Parathyroid adenoma (tissue), 2 donors: ENCODE measurements at regions not wholly inside any gene's neighbourhood (a gene's known extent, or its start where the extent isn't known, plus 50 kb on each side); places are given as distances from the start of the nearest gene placed in this dataset.

Experiments
- H2AFZ ChIP-seq: fragments of 300-600 bp; sonication (generic); one replicate; pipeline ENCODE4 v1.7.0; 2017; ENCODE audit warnings: antibody characterized with exemption, mild to moderate bottlenecking
- H3K27ac ChIP-seq: fragments of 300-600 bp; sonication (generic); one replicate; pipeline ENCODE4 v1.7.0; 2017
- H3K27me3 ChIP-seq: fragments of 300-600 bp; sonication (generic); one replicate; pipeline ENCODE4 v1.7.0; 2017; ENCODE audit warnings: low read length; ENCODE audit not compliant: control insufficient read depth, insufficient read depth
- H3K36me3 ChIP-seq: fragments of 300-600 bp; sonication (generic); one replicate; pipeline ENCODE4 v1.7.0; 2017; ENCODE audit warnings: low read length; ENCODE audit not compliant: control insufficient read depth, insufficient read depth
- H3K4me1 ChIP-seq: fragments of 300-600 bp; sonication (generic); one replicate; pipeline ENCODE4 v1.7.0; 2017; ENCODE audit warnings: control low read depth
- H3K4me2 ChIP-seq: fragments of 300-600 bp; sonication (generic); one replicate; pipeline ENCODE4 v1.7.0; 2017; ENCODE audit warnings: low read length
- H3K4me3 ChIP-seq: fragments of 300-600 bp; sonication (generic); one replicate; pipeline ENCODE4 v1.7.0; 2017; ENCODE audit warnings: low read depth, low read length
- H3K79me2 ChIP-seq: fragments of 300-600 bp; sonication (generic); one replicate; pipeline ENCODE4 v1.7.0; 2017; ENCODE audit warnings: control low read depth
- H3K9ac ChIP-seq: fragments of 300-600 bp; sonication (generic); one replicate; pipeline ENCODE4 v1.7.0; 2017; ENCODE audit warnings: mild to moderate bottlenecking
- H3K9me3 ChIP-seq: fragments of 300-600 bp; sonication (generic); one replicate; pipeline ENCODE4 v1.7.0; 2017; ENCODE audit warnings: low read length; ENCODE audit not compliant: control insufficient read depth
- CTCF ChIP-seq: fragments of 300-600 bp; sonication (generic); IDR thresholded peaks from one replicate; pipeline ENCODE4 v1.7.0; 2017; ENCODE audit warnings: antibody characterized with exemption, mild to moderate bottlenecking
- donor health status: primary hyperparathyroidism.

- Histone ChIP-seq H3K4me2 (no peak overlapping the region), H2AFZ (no peak overlapping the region), H3K36me3 (no peaks in the 10 kb centered on the region), H3K4me1 (no peaks in the 10 kb centered on the region), H3K27ac (no peak overlapping the region), H3K79me2 (no peaks in the 10 kb centered on the region), H3K27me3 (no peaks in the 10 kb centered on the region), H3K4me3 (no peak overlapping the region), H3K9ac (no peak overlapping the region), H3K9me3 (no peaks in the 10 kb centered on the region)
- TF ChIP-seq CTCF: no peak
These were observed 113.0 kb downstream of the FOXG1 start for GRCh38 chr14:28879573-28879996.

- TF ChIP-seq CTCF: no peak
- H2AFZ ChIP-seq: no peak overlapping the region
- no peaks in the 10 kb centered on the region for H3K36me3 ChIP-seq
- no peaks in the 10 kb centered on the region for H3K9me3 ChIP-seq
- no peaks in the 10 kb centered on the region for H3K4me1 ChIP-seq
- H3K79me2 ChIP-seq: no peaks in the 10 kb centered on the region
- H3K4me3 ChIP-seq: no peak overlapping the region
- H3K4me2 ChIP-seq: no peak overlapping the region
- H3K27me3 ChIP-seq: no peaks in the 10 kb centered on the region
- no peak overlapping the region for H3K9ac ChIP-seq
- no peak overlapping the region for H3K27ac ChIP-seq
These were observed 120.4 kb downstream of the FOXG1 start for GRCh38 chr14:28886940-28887339.

- no peak for TF ChIP-seq CTCF
- H3K4me2 ChIP-seq: no peak overlapping the region
These were observed 128.8 kb downstream of the FOXG1 start for GRCh38 chr14:28895389-28895788.

GRCh38 chr14:28896337-28896736 lies 129.8 kb downstream of the FOXG1 start:
- Histone ChIP-seq H3K36me3 (no peaks in the 10 kb centered on the region), H3K4me1 (no peaks in the 10 kb centered on the region), H3K9me3 (no peaks in the 10 kb centered on the region), H3K9ac (no peak overlapping the region), H3K27me3 (no peaks in the 10 kb centered on the region), H3K4me3 (no peak overlapping the region), H3K27ac (no peak overlapping the region), H2AFZ (no peak overlapping the region), H3K4me2 (no peak overlapping the region), H3K79me2 (no peaks in the 10 kb centered on the region)
- TF ChIP-seq CTCF: no peak

More at GRCh38 chr14:28895389-28895788, 128.8 kb downstream of the FOXG1 start:
- Histone ChIP-seq H3K27me3 (no peaks in the 10 kb centered on the region), H3K9ac (no peak overlapping the region), H3K4me1 (no peaks in the 10 kb centered on the region), H3K9me3 (no peaks in the 10 kb centered on the region), H3K36me3 (no peaks in the 10 kb centered on the region), H3K4me3 (no peak overlapping the region), H3K79me2 (no peaks in the 10 kb centered on the region), H2AFZ (no peak overlapping the region), H3K27ac (no peak overlapping the region)

- no peaks in the 10 kb centered on the region for H3K36me3 ChIP-seq
- no peaks in the 10 kb centered on the region for H3K4me1 ChIP-seq
- H3K4me2 ChIP-seq: no peak overlapping the region
- H3K79me2 ChIP-seq: no peaks in the 10 kb centered on the region
- no peaks in the 10 kb centered on the region for H3K27me3 ChIP-seq
- no peak overlapping the region for H3K9ac ChIP-seq
- no peak for TF ChIP-seq CTCF
- no peak overlapping the region for H2AFZ ChIP-seq
- H3K27ac ChIP-seq: no peak overlapping the region
- H3K9me3 ChIP-seq: no peaks in the 10 kb centered on the region
- no peak overlapping the region for H3K4me3 ChIP-seq
These were observed 135.0 kb downstream of the FOXG1 start for GRCh38 chr14:28901631-28902030.
